Loucy (cell line): ENCODE measurements at regions not wholly inside any gene's neighbourhood (a gene's known extent, or its start where the extent isn't known, plus 50 kb on each side); places are given as distances from the start of the nearest gene placed in this dataset.

ENCODE experiments used
- CTCF ChIP-seq: fragments of 200-600 bp; sonication (generic); conservative IDR thresholded peaks from 2 replicates; pipeline ENCODE4 v1.5.1; 2014; ENCODE audit warnings: mild to moderate bottlenecking, antibody characterized with exemption, low read length
- EZH2phosphoT487 ChIP-seq: fragments of 200-600 bp; IDR thresholded peaks from 2 replicates; pipeline ENCODE4 v1.6.1; 2018; ENCODE audit warnings: antibody characterized with exemption, mild to moderate bottlenecking, moderate library complexity, borderline replicate concordance

DNA sequence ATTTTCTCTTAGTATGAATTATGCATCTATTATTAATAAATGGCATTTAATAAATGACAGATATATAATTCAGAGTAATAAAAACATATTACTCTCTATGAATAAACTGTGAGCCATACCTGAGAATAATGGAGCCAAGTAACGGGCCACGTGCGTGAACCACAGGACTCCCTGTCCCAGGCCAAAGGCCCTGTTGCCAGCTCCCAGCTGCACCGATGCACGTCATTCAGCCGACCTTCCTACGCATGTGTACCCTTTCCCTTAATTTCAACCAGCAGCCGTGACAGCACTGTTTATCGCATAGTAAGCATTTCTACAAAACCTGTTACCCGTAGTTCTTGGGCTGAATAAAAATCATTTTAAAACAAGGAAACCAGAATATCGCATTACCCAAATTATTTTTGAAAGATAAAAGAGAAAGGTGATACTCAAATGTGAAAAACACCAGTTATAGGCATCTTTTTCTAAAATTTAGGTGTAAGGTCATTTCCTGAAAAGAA lies 827.2 kb upstream of the FRG1 start:
- no peak for TF ChIP-seq EZH2phosphoT487
- TF ChIP-seq CTCF = no peak
